GM18951 (cell line): ENCODE measurements at regions not wholly inside any gene's neighbourhood (a gene's known extent, or its start where the extent isn't known, plus 50 kb on each side); places are given as distances from the start of the nearest gene placed in this dataset.

Source experiments
- POLR2A ChIP-seq: IDR thresholded peaks from 4 replicates; pipeline ENCODE4 v1.6.1; 2011; ENCODE audit warnings: mild to moderate bottlenecking; ENCODE audit not compliant: insufficient read length, insufficient read depth; ENCODE audit errors: extremely low read depth
- in situ Hi-C: fragments of 300-500 bp; cut with MboI; formaldehyde crosslinking; loops from one replicate; pipeline ENCODE4 v1.12.0; 2022; ENCODE audit warnings: low sequenced_read_pairs, mixed read lengths, inconsistent platforms; ENCODE audit not compliant: unreplicated experiment

DNA sequence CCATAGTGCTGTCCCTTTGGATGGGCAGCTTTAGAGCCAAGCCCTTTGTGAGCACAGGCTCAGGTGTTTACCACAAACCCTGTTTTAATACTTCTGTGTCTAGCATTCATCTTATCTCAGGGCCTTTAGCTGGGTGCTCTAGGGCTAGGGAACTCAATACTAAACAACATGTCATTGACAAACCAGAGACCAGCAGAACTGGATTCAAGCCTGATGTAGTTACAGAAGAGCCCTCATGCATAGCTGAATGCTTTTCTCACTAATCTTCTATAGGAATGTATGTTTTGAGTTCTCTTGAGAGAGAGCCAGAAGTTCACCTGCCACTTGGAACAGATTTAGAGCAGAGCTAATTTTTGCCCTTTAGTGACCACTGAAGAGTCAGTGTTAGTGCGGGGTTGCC lies 142.6 kb downstream of the DCK start:
- TF ChIP-seq POLR2A: no peak
- in situ Hi-C loops: no loop called here

DNA sequence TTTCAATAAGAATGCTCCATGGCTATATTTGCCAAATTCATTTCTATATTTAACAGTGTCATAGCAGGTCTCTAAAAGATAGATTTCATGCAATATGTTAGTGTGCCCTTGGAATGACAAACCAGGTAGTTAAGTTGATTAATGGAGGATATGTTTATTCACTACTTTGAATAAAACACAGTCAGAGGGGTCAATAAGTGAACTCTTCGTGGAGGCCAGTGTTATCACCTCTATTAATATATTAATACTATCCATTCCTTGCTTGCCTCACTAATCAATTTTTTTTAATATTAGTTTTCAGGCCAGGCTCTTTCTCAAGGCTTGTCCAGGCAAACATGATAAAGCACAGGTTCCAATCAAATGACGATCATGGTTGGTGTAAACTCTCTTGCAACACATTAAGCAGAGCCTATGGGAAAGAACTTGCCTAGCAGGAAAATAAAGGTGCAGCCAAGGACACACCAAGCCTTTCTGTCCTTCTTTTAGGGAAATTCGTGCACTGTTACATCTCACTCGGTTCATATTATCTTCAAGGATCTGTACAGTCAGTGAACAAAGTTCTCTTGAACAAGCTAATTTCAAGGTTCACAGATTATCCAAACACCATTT lies 144.7 kb downstream of the DCK start:
- TF ChIP-seq POLR2A: no peak
- in situ Hi-C loops: no loop called here

DNA sequence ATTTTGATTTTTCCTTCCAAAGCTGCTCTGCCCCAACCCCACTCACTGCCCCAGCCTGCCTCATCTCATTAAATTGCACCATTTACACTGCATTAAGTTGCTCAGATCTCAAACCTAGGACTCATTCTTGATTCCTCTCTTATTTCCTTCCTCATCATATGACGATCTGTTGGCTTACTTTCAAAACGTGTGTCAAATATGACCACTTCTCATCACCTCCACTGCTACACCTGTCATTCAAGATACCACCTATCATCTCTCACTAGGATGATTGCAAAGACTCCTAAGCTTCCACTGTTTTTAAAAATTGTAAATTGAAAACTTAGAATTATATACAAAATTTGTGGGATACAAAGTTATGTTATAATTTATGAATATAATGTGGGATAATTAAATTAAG lies 147.1 kb downstream of the DCK start:
- no peak for TF ChIP-seq POLR2A
- in situ Hi-C loops: no loop called here

DNA sequence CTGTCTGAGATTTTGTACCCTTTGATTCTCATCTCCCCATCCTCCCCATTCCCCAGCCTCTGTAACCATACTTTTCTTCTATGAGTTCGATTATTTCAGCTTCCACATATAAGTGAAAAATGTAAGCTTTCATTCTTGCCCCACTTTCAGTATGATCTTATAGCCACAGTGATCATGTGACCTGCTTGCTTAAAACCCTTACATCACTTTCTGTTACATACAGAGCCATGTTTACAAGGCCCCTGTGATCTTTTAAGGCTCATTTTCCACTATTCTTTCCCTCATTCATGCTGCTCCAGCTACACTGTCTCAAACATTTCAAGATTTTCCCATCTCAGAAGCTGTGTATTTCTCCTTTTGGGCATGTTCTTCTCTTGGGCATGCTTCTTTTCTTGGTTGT lies 147.7 kb downstream of the DCK start:
- in situ Hi-C loops: no loop called here
- TF ChIP-seq POLR2A: no peak

DNA sequence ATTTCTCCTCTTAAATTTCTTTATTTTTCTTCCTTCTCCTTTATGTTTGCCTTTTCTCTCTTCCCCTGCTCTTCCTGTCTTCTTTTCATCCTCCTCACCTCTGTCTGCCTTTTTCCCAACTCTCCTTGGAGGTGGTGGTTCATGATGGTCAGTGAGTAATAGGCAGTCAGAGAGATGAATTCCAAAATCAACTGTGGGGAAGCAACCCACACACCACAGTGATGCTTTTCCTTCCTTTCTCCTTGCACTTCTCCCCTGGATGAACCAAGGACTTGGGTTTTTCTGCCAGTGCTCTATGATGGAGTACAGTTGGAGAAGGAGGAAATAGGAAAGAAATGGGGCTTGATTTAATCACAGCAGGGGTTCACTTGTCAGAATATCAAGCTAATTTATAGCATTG lies 153.8 kb downstream of the DCK start:
- in situ Hi-C loops: no loop called here
- no peak for TF ChIP-seq POLR2A

DNA sequence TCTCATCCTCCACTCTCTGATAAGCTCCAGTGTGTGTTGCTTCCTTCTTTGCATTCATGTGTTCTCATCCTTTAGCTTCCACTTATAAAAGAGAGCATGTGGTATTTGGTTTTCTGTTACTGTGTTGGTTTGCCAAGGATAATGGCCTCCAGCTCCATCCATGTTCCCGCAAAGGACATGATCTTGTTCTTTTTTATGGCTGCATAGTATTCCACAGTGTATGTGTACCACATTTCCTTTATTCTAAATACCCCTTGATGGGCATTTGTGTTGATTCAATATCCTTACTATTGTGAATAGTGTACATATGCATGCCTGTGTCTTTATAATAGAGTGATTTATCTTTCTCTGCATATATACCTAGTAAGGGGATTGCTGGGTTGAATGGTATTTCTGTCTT lies 155.1 kb downstream of the DCK start:
- in situ Hi-C loops: no loop called here
- no peak for TF ChIP-seq POLR2A

DNA sequence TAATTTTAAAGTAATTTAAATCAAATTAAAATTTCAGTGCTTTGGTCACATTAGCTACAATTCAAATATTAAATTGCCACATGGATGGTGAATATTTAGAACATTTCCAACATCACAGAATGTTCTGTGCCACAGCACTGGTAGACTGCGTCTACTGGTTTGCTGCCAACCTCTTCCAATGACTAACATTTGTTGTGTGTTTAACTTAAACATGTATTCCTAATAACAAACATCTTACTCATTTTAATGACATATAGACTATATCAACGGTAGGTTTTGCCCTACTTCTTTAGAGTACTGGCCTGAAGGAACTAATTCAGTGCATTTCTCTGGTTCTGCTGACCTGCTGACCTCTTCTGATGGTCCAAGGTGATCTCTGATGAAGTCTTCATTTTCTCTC lies 157.6 kb downstream of the DCK start:
- in situ Hi-C loops: no loop called here
- no peak for TF ChIP-seq POLR2A

DNA sequence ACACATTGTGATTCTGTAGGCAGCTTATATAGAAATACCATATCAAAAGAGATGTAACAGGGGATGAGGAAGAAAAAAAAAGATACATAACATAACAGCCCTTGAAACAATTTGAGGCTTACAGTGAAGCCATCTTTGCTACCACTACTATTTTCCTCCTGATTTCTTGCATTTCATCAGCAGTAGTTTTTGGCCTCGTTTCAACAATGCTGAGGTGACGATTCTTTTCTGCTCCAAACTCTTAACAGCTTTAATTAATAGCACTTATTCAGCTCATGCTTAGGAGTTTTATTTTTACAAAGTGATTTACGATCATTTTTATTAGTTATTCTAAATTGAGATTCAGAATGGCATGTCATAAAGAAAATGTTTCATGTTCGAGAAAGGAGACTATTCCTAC lies 163.2 kb downstream of the DCK start:
- TF ChIP-seq POLR2A: no peak
- in situ Hi-C loops: no loop called here

DNA sequence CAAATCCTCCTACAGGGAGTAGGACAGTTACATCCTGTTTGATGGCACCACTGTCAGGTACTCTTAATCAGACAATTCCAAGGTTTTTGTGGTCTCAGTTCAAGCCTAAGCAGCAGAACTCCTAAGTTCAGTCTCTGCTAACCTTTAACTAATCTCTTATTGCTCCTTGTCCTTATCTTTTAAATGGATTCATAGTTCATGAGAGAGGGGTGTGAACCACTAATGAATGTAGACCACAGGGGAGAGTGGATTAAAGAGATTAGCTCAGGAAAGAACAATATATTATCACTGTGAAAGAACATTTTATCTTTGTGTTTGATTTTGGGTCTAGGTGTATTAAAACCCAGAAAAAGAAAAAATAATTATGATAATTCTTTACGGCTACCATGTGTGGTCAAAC lies 168.9 kb downstream of the DCK start:
- in situ Hi-C loops: no loop called here
- TF ChIP-seq POLR2A: no peak

DNA sequence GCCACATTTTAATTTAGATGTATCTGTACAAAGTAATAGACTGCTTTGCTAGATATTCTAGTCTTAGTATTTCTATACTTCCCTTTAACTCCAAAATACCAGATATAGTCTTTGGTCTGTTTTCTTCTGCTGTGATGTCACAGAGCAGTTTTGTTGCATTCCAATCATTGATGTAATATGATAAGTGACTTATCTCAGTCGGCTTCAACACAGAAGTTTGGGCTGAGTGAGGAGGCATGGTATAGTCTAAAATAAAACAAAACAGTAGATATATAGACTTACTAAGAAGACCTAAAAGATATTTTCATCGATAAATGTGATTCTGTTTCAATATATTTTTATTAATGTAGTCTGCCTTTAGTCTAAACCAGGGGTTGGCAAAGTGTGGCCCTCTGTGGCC lies 169.9 kb downstream of the DCK start:
- TF ChIP-seq POLR2A: no peak
- in situ Hi-C loops: no loop called here

DNA sequence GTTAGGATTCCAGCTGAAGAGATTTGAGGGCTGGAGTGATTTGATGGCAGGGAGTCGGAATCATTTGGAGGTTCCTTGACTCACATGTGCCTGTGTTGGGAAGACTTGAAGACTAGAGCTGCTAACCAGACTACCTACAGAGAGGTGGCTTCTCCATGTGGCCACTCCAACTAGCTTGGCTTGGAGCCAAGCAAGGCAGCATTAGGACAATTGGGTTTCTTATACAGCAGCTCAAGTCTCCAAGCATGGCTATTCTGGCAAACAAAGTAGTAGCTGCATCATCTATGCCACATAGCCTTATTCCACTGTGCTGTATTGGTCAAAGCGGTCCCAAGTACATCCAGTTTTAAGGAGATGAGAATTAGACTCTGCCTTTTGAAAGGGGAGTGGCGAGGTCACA lies 171.7 kb upstream of the SLC4A4 start:
- in situ Hi-C loops: no loop called here
- no peak for TF ChIP-seq POLR2A

DNA sequence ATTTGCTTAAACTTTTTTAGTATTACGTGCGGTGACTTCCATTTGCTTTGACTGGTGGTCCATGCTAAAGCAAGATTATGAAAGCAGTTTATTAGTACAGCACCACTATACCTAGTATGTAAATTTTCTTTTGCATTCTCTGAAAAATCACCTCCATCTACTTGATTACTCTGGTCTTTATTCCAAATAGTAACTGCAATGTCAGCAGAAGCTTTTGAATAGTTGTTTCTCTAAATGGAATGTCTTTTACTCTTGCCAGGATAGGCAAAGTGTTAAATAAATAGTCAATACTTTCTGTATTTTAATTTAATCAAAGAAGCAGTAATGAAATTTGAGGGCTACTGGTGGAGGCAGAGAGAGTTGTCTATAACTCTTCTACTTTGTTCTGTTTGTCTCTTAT lies 167.2 kb upstream of the SLC4A4 start:
- in situ Hi-C loops: no loop called here
- no peak for TF ChIP-seq POLR2A

DNA sequence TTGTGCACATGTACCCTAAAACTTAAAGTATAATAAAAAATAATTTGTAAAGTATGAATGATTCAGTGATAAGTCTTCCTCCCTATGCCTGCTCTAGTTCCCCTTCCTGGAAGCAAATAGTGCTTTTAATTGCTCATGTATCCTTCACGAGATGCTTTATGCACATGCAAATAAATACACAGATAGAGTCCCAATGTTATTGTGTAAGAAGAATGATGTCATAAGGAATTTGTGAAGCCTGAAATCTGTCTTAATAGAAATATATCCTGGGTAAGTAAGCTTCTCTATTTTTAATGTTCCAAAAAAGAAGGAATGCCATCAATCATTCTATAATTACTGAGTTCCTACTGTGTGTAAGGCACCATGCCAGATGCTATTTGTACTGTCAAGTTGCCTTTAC lies 157.5 kb upstream of the SLC4A4 start:
- TF ChIP-seq POLR2A: no peak
- in situ Hi-C loops: no loop called here

DNA sequence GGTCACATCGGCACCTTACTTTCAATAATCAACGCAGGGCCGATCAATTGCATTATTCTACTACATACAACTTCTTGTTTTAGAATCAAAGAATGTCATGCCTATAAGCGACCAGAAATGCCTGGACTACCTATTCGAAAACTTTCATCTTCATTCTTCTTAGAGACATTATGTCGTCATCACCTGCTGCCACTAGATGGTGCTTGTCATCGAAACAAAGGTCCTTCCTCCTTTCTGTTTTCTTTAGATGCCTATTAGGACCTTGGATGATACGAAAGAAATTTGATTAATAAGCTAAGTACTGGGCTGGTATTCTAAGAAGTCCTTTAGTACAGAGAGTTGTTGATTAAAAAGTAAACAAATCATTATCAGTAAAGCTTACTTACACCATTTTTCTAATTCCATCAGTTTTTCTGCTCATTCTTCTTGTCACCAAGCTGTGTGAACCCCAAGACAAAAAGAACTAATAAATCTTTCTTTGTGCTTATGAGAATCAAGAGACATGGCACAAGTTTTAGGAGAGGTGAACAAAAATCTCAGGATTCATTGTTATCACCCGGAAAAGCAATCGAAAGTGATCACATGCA lies 154.5 kb upstream of the SLC4A4 start:
- in situ Hi-C loops: no loop called here

DNA sequence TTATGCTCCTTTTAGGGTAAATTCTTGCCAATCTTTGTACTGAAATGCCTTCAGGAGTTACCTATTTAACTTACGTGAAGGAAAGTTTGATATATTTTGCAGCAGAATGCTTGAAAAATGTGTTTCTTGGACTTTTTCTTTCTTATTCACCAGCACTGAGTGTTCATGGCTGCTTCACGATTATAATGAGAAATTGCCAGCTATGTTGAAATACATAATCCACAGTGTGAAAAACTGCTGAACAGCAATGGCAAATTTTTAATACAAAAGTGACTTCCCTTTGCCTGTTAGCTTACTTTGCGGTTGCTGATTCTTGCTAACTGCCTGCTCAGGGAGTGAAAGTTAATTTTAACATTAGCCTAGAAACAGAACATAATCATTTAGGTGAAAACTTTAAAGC lies 153.8 kb upstream of the SLC4A4 start:
- in situ Hi-C loops: no loop called here
- TF ChIP-seq POLR2A: no peak

More for the DNA sequence above, 154.5 kb upstream of the SLC4A4 start:
- TF ChIP-seq POLR2A: no peak

DNA sequence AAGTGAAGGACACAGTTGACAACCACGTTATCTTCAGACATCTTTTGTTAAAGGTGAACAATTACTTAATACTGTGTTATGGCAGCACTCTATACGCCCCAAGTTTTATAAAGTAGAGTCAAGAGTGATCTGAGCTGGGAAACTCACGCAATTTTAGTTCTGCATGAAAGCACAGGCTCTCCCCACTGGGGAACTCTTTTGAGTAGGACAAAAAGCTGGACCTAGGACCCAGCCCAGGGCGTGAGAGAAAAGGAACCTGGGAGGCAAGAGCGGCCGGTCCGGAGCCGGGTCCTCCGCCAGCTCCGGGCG lies 152.6 kb upstream of the SLC4A4 start:
- TF ChIP-seq POLR2A: no peak
- in situ Hi-C loops: no loop called here
